Breast epithelium (tissue), 4 donors: ENCODE measurements at regions not wholly inside any gene's neighbourhood (a gene's known extent, or its start where the extent isn't known, plus 50 kb on each side); places are given as distances from the start of the nearest gene placed in this dataset.

ENCODE experiments used
- DNase-seq, 2 donors: peaks; one replicate each; pipeline ENCODE4 v3.0.0-alpha.2; 2019; ENCODE audit warnings: low spot score in 2 of 2
- H3K27ac ChIP-seq, 2 donors: fragments of 200-600 bp; sonication (generic) in 1 of 2; one replicate each; pipeline ENCODE4 v1.5.1; 2016 to 2019; ENCODE audit warnings: mild to moderate bottlenecking in 1 of 2
- H3K27me3 ChIP-seq, 2 donors: fragments of 200-600 bp; sonication (generic) in 1 of 2; one replicate each; pipeline versions ENCODE4 v1.5.1 to v1.6.0; 2017 to 2019; ENCODE audit warnings: control low read depth in 1 of 2, mild to moderate bottlenecking in 1 of 2
- H3K36me3 ChIP-seq: fragments of 200-600 bp; one replicate; pipeline ENCODE4 v1.5.1; 2019
- H3K4me1 ChIP-seq, 2 donors: fragments of 200-600 bp; sonication (generic); one replicate each; pipeline ENCODE4 v1.5.1; 2016 to 2019; ENCODE audit warnings: control low read depth in 1 of 2
- H3K4me3 ChIP-seq, 3 donors: fragments of 200-600 bp; sonication (generic); 1 replicate in 2 of 3; 2 replicates in 1 of 3; pipeline ENCODE4 v1.5.1; 2016 to 2019; ENCODE audit warnings: mild to moderate bottlenecking in 3 of 3, moderate library complexity in 2 of 3
- H3K9me3 ChIP-seq, 2 donors: fragments of 200-600 bp; sonication (generic) in 1 of 2; one replicate each; pipeline ENCODE4 v1.5.1; 2016 to 2019; ENCODE audit warnings: control low read depth in 1 of 2
- CTCF ChIP-seq, 3 donors: fragments of 450-650 bp; IDR thresholded peaks; one replicate each; pipeline ENCODE4 v1.5.1; 2016 to 2017; ENCODE audit warnings: antibody characterized with exemption in 3 of 3, mild to moderate bottlenecking in 3 of 3, moderate library complexity in 3 of 3
- POLR2A ChIP-seq: fragments of 450-650 bp; IDR thresholded peaks from one replicate; pipeline ENCODE4 v1.6.1; 2016; ENCODE audit warnings: antibody characterized with exemption, mild to moderate bottlenecking, moderate library complexity
- POLR2AphosphoS5 ChIP-seq, 3 donors: sonication (generic); formaldehyde crosslinking; IDR thresholded peaks; one replicate each; pipeline ENCODE4 v1.6.1; 2017; ENCODE audit warnings: antibody characterized with exemption in 3 of 3
- intact Hi-C: fragments of 100-400 bp; cut with DNase I; formaldehyde crosslinking; loops from one replicate; pipeline ENCODE4 v1.15.1; 2023; ENCODE audit warnings: low total_unique reads

- Histone ChIP-seq H3K27me3 (no peaks in the 10 kb centered on the region), H3K27ac (no peak overlapping the region), H3K36me3 (no peaks in the 10 kb centered on the region), H3K4me3 (no peak overlapping the region), H3K4me1 (no peaks in the 10 kb centered on the region), H3K9me3 (peaks cover 0 to 4% of the 10 kb centered on the region in 2 donors)
- TF ChIP-seq POLR2A (no peak), CTCF (IDR thresholded peaks at IDR 0.05) (no peak), POLR2AphosphoS5 (IDR thresholded peaks at IDR 0.05) (no peak)
- no peak for DNase-seq
- intact Hi-C loops, result no loop called here
These were observed 1318.9 kb downstream of the AACS start for GRCh38 chr12:126384026-126384564.

GRCh38 chr12:126385785-126386184 lies 1320.5 kb downstream of the AACS start:
- H3K27me3 ChIP-seq, result no peaks in the 10 kb centered on the region
- intact Hi-C loops, result no loop called here
- H3K36me3 ChIP-seq, result no peaks in the 10 kb centered on the region
- H3K4me3 ChIP-seq, result no peak overlapping the region
- no peaks in the 10 kb centered on the region for H3K4me1 ChIP-seq
- DNase-seq, result no peak
- H3K9me3 ChIP-seq, result peaks cover 0 to 4% of the 10 kb centered on the region in 2 donors
- H3K27ac ChIP-seq, result no peak overlapping the region
- no peak for TF ChIP-seq POLR2A
- TF ChIP-seq POLR2AphosphoS5 (IDR thresholded peaks at IDR 0.05), result no peak
- TF ChIP-seq CTCF (IDR thresholded peaks at IDR 0.05), result no peak

DNA sequence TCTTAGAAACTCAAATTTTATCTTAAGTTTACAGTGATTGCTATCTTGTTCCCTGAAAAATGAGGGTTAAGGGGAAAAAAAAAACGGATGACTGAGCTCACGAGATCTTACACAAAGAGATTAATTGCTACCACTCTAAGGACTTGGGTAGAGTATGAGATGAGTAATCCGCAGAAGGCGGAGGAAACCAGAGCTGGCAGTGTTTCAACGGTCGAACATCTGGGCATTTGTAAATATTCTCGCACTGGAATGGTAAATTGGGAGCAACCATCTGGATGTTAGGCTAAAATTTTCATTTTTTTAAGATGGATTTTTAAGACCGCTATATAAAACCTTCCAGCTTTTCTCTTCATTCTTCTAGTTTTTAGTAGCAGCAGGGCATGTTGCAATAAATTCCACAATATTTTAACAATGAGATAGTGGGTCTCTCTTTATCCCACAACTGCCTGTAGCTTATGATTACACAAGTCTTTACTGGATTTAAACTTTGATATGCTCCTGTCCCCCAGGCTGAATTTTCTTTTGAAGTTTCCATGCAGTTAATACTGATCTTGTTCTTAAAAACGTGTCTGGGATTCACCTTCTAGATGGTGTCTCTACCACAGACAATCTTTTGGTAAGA lies 1324.1 kb downstream of the AACS start:
- intact Hi-C loops, result no loop called here

GRCh38 chr12:126389961-126390360 lies 1324.7 kb downstream of the AACS start:
- Histone ChIP-seq H3K4me3 (no peak overlapping the region), H3K27ac (no peak overlapping the region), H3K9me3 (no peaks in the 10 kb centered on the region), H3K4me1 (no peaks in the 10 kb centered on the region), H3K27me3 (no peaks in the 10 kb centered on the region), H3K36me3 (no peaks in the 10 kb centered on the region)
- intact Hi-C loops, result no loop called here
- DNase-seq, result no peak
- TF ChIP-seq CTCF (IDR thresholded peaks at IDR 0.05) (no peak), POLR2AphosphoS5 (IDR thresholded peaks at IDR 0.05) (no peak), POLR2A (no peak)

More for the DNA sequence above, 1324.1 kb downstream of the AACS start:
- no peaks in the 10 kb centered on the region for H3K4me1 ChIP-seq
- H3K36me3 ChIP-seq, result no peaks in the 10 kb centered on the region
- no peak overlapping the region for H3K4me3 ChIP-seq
- no peak for DNase-seq
- H3K9me3 ChIP-seq, result no peaks in the 10 kb centered on the region
- TF ChIP-seq POLR2AphosphoS5 (IDR thresholded peaks at IDR 0.05) (no peak), CTCF (IDR thresholded peaks at IDR 0.05) (no peak), POLR2A (no peak)
- H3K27me3 ChIP-seq, result no peaks in the 10 kb centered on the region
- no peak overlapping the region for H3K27ac ChIP-seq

DNA sequence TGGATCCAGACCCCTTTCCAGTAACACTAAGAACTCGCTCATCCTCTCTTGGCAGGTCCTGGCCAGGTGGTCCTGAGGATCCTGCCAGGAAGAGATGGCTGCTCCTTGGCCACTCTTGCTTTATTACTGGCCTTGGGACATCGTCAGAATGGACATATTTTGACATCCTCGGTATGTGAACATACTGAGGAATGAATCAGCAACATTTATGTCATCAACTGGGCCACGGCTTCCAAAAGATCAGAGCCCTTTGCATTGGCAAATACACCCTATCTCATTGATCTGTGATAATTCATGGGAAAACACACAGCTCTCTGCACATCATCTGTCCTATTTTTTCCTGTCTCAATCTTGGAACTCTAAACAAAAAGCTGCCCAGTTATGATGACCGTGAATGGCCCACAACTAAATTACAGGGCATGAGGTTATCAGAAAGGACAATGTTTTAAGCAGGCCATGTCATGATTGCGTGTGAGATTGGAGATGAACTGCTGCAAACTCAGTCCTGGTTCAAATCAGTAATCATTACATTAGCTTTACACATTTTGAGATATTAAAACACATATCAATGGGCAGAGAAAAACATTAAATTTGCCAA lies 1325.8 kb downstream of the AACS start:
- H3K27ac ChIP-seq, result no peak overlapping the region
- DNase-seq, result no peak
- intact Hi-C loops, result no loop called here

More for the DNA sequence above, 1325.8 kb downstream of the AACS start:
- Histone ChIP-seq H3K36me3 (no peaks in the 10 kb centered on the region), H3K27me3 (no peaks in the 10 kb centered on the region), H3K4me1 (no peaks in the 10 kb centered on the region), H3K9me3 (no peaks in the 10 kb centered on the region), H3K4me3 (no peak overlapping the region)
- TF ChIP-seq POLR2AphosphoS5 (IDR thresholded peaks at IDR 0.05), result no peak
- no peak for TF ChIP-seq CTCF (IDR thresholded peaks at IDR 0.05)
- no peak for TF ChIP-seq POLR2A
